GM10266 (cell line): ENCODE measurements at regions not wholly inside any gene's neighbourhood (a gene's known extent, or its start where the extent isn't known, plus 50 kb on each side); places are given as distances from the start of the nearest gene placed in this dataset.
"Not testable (repeated sequence)": the region's sequence is repeated elsewhere in the genome, so short reads cannot be mapped to it uniquely, and the experiment has no call there.

Source experiments
- DNase-seq: peaks from one replicate; pipeline ENCODE4 v3.0.0; 2012; ENCODE audit errors: extremely low spot score
- TF ChIP-seq, protein P1 (sequence below): IDR thresholded peaks from 2 replicates; pipeline ENCODE4 v1.5.1; 2012; ENCODE audit warnings: mild to moderate bottlenecking, low read depth; ENCODE audit not compliant: control insufficient read depth, insufficient read depth; ENCODE audit errors: missing control alignments

DNA sequence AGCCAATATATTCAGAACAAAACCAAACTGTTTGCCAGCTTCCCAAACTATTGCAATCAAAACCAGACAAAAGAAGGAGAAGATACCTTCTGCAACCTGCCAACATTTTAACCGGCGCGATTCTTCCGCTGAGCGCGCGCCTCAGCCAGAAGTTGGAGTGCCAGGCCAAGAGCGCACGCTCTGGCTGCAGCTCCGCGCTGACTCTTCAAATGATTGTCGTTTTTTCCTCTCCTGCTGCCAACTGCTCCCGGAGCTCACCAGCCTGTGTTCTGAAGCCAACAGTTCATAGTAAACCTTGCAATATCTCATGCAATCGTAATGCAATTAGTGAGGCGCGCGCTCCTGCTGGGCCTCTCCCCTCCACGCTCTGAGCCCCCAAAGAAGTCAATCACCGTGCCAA lies 259.7 kb upstream of the MGMT start:
- TF ChIP-seq, protein P1, sequence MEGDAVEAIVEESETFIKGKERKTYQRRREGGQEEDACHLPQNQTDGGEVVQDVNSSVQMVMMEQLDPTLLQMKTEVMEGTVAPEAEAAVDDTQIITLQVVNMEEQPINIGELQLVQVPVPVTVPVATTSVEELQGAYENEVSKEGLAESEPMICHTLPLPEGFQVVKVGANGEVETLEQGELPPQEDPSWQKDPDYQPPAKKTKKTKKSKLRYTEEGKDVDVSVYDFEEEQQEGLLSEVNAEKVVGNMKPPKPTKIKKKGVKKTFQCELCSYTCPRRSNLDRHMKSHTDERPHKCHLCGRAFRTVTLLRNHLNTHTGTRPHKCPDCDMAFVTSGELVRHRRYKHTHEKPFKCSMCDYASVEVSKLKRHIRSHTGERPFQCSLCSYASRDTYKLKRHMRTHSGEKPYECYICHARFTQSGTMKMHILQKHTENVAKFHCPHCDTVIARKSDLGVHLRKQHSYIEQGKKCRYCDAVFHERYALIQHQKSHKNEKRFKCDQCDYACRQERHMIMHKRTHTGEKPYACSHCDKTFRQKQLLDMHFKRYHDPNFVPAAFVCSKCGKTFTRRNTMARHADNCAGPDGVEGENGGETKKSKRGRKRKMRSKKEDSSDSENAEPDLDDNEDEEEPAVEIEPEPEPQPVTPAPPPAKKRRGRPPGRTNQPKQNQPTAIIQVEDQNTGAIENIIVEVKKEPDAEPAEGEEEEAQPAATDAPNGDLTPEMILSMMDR: no peak
- DNase-seq: no peak

DNA sequence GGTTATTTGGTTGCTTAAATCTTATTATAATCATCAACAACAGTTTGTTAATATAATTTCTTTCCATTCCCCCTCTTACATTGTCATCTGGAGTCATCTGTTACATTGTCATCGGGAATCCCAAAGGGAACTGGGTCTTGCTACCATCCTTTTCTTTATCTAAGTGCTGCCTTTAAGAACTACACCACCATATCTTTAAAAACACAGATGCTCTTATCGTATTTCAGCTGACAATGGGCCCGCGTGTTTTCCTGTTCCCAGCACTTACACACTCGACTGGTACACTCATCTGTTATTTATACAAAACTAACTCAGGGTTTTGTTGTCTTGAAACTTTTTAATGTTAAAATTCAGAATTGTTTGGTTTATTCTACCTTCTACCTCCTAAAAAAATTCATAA lies 256.2 kb upstream of the MGMT start:
- TF ChIP-seq, protein P1: no peak
- DNase-seq: no peak

DNA sequence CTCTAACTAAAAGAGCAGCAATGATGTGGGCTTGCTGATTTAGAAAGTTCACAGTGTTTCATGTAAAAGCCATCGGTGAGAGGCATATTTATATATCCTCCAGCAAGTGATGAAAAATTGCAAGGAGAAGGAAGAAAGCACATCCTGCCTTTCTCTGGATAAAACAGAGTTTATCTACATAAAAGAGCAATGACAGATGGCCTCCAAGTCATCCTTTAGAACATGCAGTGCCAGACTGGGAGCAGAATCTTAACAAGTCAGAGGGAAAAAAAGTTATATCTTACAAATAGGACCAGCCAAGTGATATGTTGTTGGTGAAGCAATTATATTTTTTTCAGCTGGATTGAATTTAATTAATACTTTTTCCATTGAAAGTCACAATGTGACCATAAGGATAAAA lies 253.8 kb upstream of the MGMT start:
- no peak for DNase-seq
- TF ChIP-seq, protein P1: no peak

DNA sequence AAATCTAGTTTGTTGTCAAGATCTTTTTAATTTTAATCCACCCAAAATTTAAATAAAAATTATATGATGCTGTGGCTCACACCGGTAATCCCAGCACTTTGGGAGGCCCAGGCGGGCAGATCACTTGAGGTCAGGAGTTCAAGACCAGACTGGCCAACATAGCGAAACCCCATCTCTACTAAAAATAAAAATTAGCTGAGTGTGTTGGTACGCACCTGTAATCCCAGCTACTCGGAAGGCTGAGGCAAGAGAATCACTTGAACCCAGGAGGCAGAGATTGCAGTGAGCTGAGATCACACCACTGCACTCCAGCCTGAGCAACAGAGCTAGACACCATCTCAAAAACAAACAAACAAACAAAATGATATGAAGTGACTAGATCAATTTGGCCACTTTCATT lies 253.0 kb upstream of the MGMT start:
- DNase-seq: not testable (repeated sequence)

DNA sequence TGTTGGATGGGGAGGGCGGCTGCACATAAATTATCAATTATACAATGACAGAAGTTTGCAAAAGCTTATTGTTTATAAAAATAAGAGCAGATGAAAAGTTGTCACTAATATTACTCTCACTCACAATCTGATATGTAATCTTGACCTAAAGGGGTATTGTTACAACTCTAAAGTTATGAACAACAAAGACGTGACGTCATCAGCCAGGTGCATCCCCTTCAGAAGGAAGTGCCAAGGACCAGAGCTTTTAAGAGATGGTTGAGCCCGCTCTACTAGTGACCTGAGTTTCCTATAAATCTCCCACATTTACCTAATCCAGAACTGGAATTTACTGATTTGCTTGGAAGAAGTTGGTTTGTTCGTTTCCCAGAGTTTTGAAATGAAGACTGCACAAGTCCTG lies 247.7 kb upstream of the MGMT start:
- TF ChIP-seq, protein P1: no peak
- no peak for DNase-seq

DNA sequence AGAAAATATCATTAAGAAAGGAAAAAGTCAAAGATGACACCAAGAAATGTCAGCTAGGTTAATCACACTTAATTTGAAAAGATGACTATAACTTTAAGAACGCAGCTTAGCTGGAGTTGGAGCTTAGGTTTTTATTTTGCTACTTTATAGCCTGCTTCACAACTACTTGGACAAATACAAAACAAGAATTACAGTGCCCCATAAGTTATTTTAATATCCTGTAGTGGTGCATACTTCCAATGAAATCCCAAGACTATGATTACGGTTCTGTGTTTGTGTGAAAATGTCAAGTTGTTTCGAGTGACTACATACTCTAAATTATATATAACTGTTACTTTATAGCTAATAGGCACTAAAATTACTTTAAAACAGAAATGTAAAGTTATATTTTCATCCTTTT lies 244.6 kb upstream of the MGMT start:
- DNase-seq: no peak
- TF ChIP-seq, protein P1: no peak

DNA sequence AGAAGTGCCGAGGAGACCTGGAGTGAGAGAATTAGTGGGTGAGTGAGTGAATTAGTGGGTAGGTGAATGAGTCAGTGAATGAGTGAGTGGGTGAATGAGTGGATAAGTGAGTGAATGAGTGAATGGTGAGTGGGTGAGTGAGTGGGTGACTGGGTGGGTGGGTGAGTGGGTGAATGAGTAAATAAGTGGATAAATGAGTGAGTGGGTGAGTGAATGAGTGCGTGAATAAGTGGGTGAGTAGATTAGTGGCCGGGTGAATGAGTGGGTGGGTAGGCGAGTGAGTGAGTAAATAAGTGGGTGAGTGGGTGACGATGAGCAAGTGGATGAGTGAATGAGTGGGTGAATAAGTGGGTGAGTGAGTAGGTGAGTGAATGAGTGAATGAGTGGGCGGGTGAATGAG lies 243.7 kb upstream of the MGMT start:
- TF ChIP-seq, protein P1: no peak
- DNase-seq: no peak

DNA sequence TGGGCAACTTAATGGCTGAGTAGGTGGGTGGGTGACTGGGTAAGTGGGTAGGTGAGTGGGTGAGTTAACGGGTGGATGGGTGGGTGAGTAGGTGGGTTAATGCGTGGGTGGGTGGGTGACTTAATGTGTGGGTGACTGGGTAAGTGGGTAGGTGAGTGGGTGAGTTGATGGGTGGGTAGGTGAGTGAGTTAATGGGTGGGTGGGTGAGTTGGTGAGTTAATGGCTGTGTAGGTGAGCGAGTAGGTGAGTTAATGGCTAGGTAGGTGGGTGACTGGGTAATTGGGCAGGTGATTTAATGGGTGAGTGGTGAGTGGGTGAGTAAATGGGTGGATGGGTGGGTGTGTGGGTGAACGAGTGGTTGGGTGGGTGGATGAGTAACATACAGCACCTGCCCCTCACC lies 243.0 kb upstream of the MGMT start:
- no peak for DNase-seq
- TF ChIP-seq, protein P1: no peak
